T-helper 2 cell treated with Interferon-gamma antibody and Interleukin-4, amounts not matched to agents 5 μg/mL and 100 μg/mL, for 36 hours (primary cell): ENCODE measurements at regions not wholly inside any gene's neighbourhood (a gene's known extent, or its start where the extent isn't known, plus 50 kb on each side); places are given as distances from the start of the nearest gene placed in this dataset.

Experiments used
- DNase-seq: peaks from one replicate; pipeline ENCODE4 v3.0.0; 2021; ENCODE audit warnings: low spot score
- H3K27ac Mint-ChIP-seq: one replicate; pipeline ENCODE4 v1.8.0; 2021; ENCODE audit warnings: mild to moderate bottlenecking, mixed read lengths
- H3K27me3 Mint-ChIP-seq: one replicate; pipeline ENCODE4 v1.8.0; 2021; ENCODE audit warnings: low read depth, mixed read lengths
- H3K36me3 Mint-ChIP-seq: one replicate; pipeline ENCODE4 v1.8.0; 2021; ENCODE audit warnings: low read depth, mixed read lengths
- H3K4me1 Mint-ChIP-seq: one replicate; pipeline ENCODE4 v1.8.0; 2021; ENCODE audit warnings: low read depth, mixed read lengths
- H3K4me3 Mint-ChIP-seq: one replicate; pipeline ENCODE4 v1.8.0; 2022; ENCODE audit warnings: mild to moderate bottlenecking, moderate library complexity, mixed read lengths
- H3K9me3 Mint-ChIP-seq: one replicate; pipeline ENCODE4 v1.8.0; 2021; ENCODE audit warnings: mixed read lengths

DNA sequence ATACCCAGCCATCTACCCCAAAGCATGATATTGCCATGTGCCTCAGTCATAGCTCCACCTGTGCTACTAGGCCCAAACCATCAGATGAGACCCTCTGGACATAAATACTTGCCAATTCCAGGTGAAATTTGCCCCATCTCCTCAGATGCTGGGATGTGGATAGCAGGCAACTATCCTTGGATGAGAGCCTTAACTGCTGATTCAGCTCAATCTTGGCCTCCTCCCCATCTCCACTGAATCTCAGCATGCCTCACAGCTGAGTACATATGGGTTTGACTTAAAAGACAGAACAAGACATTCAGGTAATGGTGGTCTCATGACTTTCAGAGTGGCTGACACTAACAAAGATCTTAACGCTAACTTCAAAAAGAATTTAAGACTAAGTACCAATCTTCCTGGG lies 50.8 kb upstream of the KLHL13 start:
- H3K27me3 Mint-ChIP-seq = peaks cover 3% of the 10 kb centered on the region

DNA sequence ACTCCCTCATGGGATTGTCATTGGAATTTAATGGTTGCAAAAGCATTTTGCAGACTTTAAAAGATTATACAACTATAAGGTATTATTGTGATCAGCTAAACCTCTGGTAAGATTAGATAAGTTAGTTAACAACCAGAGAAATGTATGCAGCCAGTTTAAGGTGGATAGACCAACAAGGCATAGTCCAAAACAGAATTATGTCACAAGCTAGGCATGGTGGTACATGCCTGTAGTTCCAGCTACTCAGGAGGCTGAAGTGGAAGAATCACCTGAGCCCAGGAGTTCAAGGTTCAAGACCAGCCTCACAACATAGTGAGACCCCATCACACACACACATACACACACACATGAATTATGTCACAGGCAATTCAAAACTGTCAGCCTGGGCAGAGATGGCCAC lies 54.7 kb upstream of the KLHL13 start:
- Mint-ChIP-seq H3K4me1 (no peaks in the 10 kb centered on the region), H3K27ac (no peak overlapping the region), H3K36me3 (no peaks in the 10 kb centered on the region), H3K27me3 (peaks cover 3% of the 10 kb centered on the region), H3K9me3 (no peaks in the 10 kb centered on the region), H3K4me3 (no peak overlapping the region)
- DNase-seq = no peak

More for the DNA sequence above, 50.8 kb upstream of the KLHL13 start:
- Mint-ChIP-seq H3K36me3 (no peaks in the 10 kb centered on the region), H3K27ac (no peak overlapping the region), H3K4me1 (no peaks in the 10 kb centered on the region), H3K4me3 (no peak overlapping the region), H3K9me3 (no peaks in the 10 kb centered on the region)
- no peak for DNase-seq

DNA sequence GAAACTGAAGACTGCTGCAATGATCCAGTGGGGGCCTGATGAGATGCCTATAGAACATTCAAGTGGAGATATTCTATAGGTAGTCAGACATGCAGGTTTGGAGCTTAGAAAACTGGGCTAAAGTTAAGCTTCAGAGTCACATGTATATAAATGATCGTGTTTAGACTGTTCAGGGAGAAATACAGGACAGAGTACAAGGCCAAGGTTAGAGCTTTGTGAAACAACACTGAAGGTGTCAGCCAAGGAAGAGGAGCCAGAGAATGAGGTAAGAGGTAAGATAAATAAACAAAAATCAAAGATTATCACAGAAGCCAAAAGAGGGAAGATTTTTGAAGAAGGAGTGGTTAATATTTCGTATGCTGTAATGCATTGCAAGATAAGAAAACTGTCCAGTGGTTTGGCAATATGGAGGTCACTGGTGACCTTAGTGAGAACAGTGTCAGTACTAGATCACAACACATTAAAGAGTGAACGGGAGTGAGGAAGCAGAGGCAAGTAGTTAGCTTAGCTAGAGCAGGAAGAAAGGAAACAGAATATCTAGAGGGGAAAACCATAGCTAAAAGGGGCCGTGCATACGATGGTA lies 58.0 kb upstream of the KLHL13 start:
- no peak for DNase-seq
- no peaks in the 10 kb centered on the region for H3K36me3 Mint-ChIP-seq
- H3K9me3 Mint-ChIP-seq = no peaks in the 10 kb centered on the region
- no peak overlapping the region for H3K4me3 Mint-ChIP-seq
- no peaks in the 10 kb centered on the region for H3K4me1 Mint-ChIP-seq
- peaks cover 3% of the 10 kb centered on the region for H3K27me3 Mint-ChIP-seq
- H3K27ac Mint-ChIP-seq = no peak overlapping the region

DNA sequence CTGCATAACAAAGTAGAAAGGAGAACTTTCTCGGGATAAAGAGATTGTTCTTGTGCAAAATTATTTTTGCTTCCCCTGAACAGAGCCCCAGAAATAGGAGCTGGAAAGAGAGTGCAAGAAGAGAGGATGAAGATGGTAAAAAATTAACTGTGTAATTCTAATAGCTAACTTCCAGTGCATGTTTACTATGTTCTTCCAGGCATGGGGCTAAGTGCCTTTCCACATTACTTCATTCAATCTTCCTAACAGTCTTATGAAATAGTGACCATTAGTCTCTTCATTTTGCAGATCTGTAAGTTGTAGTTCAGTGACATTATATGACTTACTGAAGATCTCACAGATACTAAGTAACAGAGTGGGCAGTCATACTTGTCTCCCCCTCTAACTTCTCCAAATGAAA lies 61.1 kb upstream of the KLHL13 start:
- Mint-ChIP-seq H3K27ac (no peak overlapping the region), H3K36me3 (no peaks in the 10 kb centered on the region), H3K4me1 (no peaks in the 10 kb centered on the region), H3K27me3 (no peaks in the 10 kb centered on the region), H3K4me3 (no peak overlapping the region), H3K9me3 (no peaks in the 10 kb centered on the region)
- DNase-seq = no peak

DNA sequence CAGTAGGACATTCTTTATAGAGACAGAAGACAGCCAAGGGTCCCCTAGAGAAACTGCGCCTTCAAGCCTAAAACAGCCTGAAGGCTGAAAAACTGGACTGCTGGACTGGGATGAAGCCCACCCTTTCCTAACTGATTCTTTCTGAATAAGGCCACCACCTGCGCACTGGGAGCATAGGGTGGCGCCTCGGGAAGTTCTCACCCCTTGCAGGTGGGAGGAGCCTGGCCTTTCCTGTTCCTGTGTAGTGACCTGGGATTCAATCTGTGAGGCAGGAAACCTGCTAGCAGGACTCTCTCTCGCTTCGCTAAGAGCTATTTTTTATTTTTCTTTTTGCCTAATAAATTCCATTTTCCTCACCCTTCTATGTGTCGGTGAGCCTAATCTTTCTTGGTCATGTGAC lies 61.8 kb upstream of the KLHL13 start:
- Mint-ChIP-seq H3K27me3 (no peaks in the 10 kb centered on the region), H3K9me3 (no peaks in the 10 kb centered on the region), H3K27ac (no peak overlapping the region), H3K4me3 (no peak overlapping the region), H3K4me1 (no peaks in the 10 kb centered on the region), H3K36me3 (no peaks in the 10 kb centered on the region)
- no peak for DNase-seq

DNA sequence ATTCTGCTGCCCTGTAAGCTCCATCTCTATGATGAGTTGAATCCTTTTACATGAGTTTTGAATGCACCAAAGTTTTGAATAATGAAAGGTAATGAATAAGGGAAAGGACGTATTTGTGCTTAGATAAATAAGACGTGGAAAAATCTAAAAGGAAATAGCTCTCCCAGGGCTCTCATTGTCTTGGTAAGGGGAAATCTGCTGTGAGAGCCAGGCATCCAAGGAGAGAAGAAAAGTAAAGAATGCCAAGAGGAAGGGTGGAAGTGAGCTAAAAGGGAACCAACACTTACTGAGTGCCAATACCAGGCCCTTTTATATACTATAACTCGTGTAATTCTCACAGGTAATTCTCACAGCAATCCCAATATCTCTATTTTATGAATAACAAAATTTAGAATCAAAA lies 62.6 kb upstream of the KLHL13 start:
- H3K4me3 Mint-ChIP-seq = no peak overlapping the region
- no peaks in the 10 kb centered on the region for H3K36me3 Mint-ChIP-seq
- no peak overlapping the region for H3K27ac Mint-ChIP-seq
- H3K4me1 Mint-ChIP-seq = no peaks in the 10 kb centered on the region
- no peaks in the 10 kb centered on the region for H3K27me3 Mint-ChIP-seq
- H3K9me3 Mint-ChIP-seq = no peaks in the 10 kb centered on the region
- DNase-seq = no peak

DNA sequence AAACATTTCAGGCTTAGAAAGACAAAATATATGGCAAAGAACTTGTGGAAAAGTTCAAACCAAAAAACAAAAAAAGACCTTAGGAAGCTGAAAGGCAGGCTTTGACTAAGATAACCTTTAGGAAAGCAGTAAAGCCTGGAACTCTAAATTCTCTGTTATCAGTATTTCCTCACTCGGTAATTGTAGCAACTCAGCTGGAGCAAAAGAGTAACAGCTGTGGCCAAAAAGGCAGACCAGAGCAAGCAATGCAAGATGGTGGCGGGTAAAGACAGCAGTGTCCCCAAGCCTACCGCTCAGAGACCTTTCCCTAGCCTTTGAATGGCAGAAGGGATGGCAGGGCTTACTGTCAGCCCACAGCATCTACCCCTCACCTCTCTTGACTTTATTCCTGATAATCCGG lies 63.1 kb upstream of the KLHL13 start:
- DNase-seq = no peak
- no peak overlapping the region for H3K27ac Mint-ChIP-seq
- no peaks in the 10 kb centered on the region for H3K9me3 Mint-ChIP-seq
- H3K36me3 Mint-ChIP-seq = no peaks in the 10 kb centered on the region
- no peaks in the 10 kb centered on the region for H3K27me3 Mint-ChIP-seq
- no peak overlapping the region for H3K4me3 Mint-ChIP-seq
- H3K4me1 Mint-ChIP-seq = no peaks in the 10 kb centered on the region

DNA sequence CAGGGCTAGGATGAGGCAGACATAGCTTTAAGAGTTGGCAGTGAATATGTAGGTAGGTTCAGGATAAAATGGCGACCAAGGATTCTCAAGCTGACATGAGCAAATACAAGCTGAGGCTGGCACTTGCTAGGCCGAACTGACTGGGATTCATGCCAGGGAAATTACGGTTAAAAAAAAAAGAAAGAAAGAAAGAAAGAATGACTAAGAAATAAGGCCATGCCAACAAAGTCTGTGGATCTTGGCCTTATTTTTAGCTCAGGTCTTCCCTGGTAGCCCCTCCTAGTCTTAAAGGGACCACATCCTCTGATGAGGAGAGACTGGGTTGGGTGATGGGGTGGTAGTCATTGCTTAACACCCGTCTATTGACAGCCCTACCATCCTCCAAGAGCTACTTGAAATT lies 64.4 kb upstream of the KLHL13 start:
- no peak for DNase-seq
- H3K4me1 Mint-ChIP-seq = no peaks in the 10 kb centered on the region
- H3K27me3 Mint-ChIP-seq = no peaks in the 10 kb centered on the region
- no peaks in the 10 kb centered on the region for H3K9me3 Mint-ChIP-seq
- no peak overlapping the region for H3K27ac Mint-ChIP-seq
- no peaks in the 10 kb centered on the region for H3K36me3 Mint-ChIP-seq
- no peak overlapping the region for H3K4me3 Mint-ChIP-seq

DNA sequence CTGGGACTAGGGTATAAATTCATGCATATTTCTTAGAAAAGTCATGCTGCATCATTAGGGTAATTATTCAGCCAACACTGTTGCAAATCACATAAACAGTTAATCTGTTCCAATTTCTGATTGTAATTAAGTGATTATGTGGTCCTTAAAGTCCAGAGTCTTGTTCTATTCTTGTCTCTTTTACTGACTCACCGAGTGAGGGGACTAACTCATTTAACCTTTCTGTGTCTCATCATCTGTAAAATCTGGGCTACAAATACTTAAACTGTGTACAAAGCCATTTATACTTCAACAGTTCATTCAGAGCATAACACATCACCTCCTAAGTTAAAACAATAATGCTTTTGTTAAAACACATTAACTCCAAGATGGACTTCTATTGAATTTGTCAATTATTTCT lies 65.4 kb upstream of the KLHL13 start:
- H3K36me3 Mint-ChIP-seq = no peaks in the 10 kb centered on the region
- DNase-seq = no peak
- no peak overlapping the region for H3K4me3 Mint-ChIP-seq
- no peaks in the 10 kb centered on the region for H3K4me1 Mint-ChIP-seq
- H3K9me3 Mint-ChIP-seq = no peaks in the 10 kb centered on the region
- H3K27me3 Mint-ChIP-seq = no peaks in the 10 kb centered on the region
- no peak overlapping the region for H3K27ac Mint-ChIP-seq

DNA sequence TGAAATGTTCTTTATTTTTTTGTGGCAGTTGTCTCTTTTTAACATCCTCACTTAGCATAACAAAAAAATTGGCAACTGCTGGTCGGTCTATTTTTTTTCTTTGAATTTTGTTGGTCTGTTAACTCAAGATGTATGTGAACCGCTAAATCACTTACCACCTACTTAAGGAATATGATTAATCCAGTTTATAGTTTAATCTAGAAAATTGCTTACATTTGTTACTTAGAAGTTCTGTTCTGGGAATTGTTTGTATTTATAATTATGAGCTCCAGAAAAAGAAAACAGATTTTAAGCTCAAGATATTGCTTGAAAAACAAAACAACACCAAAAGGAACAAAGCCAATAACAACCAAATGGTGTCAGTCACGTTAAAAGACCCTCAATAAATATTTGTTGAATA lies 66.1 kb upstream of the KLHL13 start:
- no peaks in the 10 kb centered on the region for H3K4me1 Mint-ChIP-seq
- no peaks in the 10 kb centered on the region for H3K27me3 Mint-ChIP-seq
- H3K36me3 Mint-ChIP-seq = no peaks in the 10 kb centered on the region
- H3K27ac Mint-ChIP-seq = no peak overlapping the region
- no peak overlapping the region for H3K4me3 Mint-ChIP-seq
- no peak for DNase-seq
- H3K9me3 Mint-ChIP-seq = no peaks in the 10 kb centered on the region

DNA sequence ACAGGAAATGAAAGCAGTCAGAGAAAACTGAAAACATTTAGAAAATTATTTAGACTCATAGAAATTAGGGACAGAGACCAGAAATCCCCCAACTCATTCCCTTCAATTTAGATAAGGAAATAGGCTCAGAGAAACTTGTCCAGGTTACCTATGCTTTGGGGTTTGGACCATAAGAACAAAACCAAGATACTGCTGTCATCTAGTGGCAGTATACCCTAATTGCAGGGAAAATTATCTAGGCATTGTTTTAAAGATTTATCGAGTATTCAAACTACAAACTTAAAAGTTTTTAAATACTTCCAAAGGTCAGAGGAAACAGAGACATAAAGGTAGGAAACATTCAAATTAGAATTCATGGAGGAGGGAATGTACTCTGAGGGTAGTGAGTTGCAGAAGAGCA lies 67.0 kb upstream of the KLHL13 start:
- H3K4me3 Mint-ChIP-seq = no peak overlapping the region
- no peaks in the 10 kb centered on the region for H3K9me3 Mint-ChIP-seq
- no peaks in the 10 kb centered on the region for H3K36me3 Mint-ChIP-seq
- no peaks in the 10 kb centered on the region for H3K4me1 Mint-ChIP-seq
- no peak for DNase-seq
- H3K27me3 Mint-ChIP-seq = no peaks in the 10 kb centered on the region
- no peak overlapping the region for H3K27ac Mint-ChIP-seq

DNA sequence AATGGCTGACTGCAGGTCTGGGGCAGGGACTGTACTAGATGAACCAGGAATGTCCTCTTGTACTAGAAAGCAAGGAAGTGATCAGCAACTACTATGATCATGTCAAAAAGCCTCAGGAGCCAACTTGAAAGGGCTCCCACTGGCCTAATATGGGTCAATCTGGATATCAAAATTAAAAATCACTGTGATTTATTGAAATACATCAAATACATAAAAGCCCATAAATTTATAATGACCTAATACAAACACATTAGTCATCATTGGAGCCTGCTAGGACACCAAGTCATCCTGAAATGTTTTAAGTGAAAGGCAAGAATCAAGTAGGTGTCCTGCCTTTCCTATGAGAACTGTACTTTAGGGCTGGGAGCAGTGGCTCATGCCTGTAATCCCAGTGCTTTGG lies 70.5 kb upstream of the KLHL13 start:
- Mint-ChIP-seq H3K4me3 (no peak overlapping the region), H3K27me3 (no peaks in the 10 kb centered on the region), H3K9me3 (no peaks in the 10 kb centered on the region), H3K27ac (no peak overlapping the region), H3K4me1 (no peaks in the 10 kb centered on the region), H3K36me3 (no peaks in the 10 kb centered on the region)
- DNase-seq = no peak

DNA sequence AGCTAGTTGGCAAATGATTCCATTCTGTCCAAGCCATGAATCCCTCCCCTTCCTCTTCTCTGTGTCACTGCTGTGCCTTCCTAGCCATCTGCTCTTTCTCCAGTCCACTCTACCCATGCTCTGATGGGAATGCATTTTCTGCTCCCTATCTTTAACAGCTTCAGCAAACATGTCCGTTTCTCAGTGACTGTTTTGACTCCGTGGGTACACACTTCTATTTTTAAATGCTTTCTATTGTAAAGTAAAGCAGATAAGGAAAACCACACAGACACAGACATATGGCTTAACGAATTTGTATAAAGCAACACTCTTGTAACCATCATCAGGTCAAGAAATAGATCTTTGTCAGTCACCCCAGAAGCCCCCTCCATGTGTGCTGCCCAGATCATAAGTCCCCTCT lies 72.4 kb upstream of the KLHL13 start:
- DNase-seq = no peak
- no peaks in the 10 kb centered on the region for H3K36me3 Mint-ChIP-seq
- H3K27me3 Mint-ChIP-seq = no peaks in the 10 kb centered on the region
- no peaks in the 10 kb centered on the region for H3K4me1 Mint-ChIP-seq
- no peak overlapping the region for H3K4me3 Mint-ChIP-seq
- no peaks in the 10 kb centered on the region for H3K9me3 Mint-ChIP-seq
- no peak overlapping the region for H3K27ac Mint-ChIP-seq

DNA sequence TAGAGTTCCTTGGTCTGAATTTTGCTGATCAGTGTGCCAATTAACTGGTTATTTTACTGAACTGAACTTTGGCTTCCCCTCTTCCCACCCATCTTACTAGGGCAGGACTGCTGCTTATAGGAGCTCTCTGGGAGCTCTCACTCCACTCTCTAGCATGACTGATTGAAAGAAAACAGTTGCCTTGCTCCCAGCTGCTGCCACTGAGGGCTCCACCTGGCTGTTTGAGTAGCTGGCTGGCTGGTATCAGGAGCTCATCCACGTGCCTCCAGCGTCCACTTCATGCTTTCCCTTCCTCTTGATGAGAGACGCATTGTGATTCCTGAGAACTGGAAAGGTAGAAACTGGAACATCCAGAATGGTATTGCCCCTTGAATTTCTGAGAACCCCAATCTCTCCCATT lies 73.0 kb upstream of the KLHL13 start:
- Mint-ChIP-seq H3K4me1 (no peaks in the 10 kb centered on the region), H3K9me3 (no peaks in the 10 kb centered on the region), H3K36me3 (no peaks in the 10 kb centered on the region), H3K27ac (no peak overlapping the region), H3K4me3 (no peak overlapping the region), H3K27me3 (no peaks in the 10 kb centered on the region)
- DNase-seq = no peak

DNA sequence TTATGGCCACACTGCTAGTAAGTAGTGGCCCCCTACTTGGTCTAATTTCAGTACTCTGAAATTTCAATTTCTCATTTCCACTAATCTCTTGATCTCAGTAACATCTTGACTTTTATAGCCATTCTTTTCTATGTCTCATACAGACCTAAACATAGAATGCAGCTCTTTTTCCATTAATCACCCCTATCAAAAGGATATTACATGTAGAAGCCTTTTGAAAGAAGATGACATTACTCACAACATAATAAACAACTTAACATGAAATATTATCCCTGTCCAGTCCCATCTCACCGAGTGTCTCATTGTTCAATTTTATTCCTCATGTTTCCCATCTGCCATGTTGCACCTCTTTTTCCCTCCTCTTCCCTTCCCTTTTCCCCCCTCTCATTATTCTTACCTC lies 81.1 kb upstream of the KLHL13 start:
- no peaks in the 10 kb centered on the region for H3K4me1 Mint-ChIP-seq
- H3K4me3 Mint-ChIP-seq = no peak overlapping the region
- no peak overlapping the region for H3K27ac Mint-ChIP-seq
- H3K36me3 Mint-ChIP-seq = no peaks in the 10 kb centered on the region
- DNase-seq = no peak
- no peaks in the 10 kb centered on the region for H3K27me3 Mint-ChIP-seq
- no peaks in the 10 kb centered on the region for H3K9me3 Mint-ChIP-seq
